HepG2 (cell line): ENCODE measurements at regions not wholly inside any gene's neighbourhood (a gene's known extent, or its start where the extent isn't known, plus 50 kb on each side); places are given as distances from the start of the nearest gene placed in this dataset.

ENCODE experiments used
- ATAC-seq: fragments of 200-7000 bp; cut with Tn5 transposase; 3 replicates; pipeline ENCODE4 v1.9.1; 2020; ENCODE audit warnings: mild to moderate bottlenecking, moderate library complexity
- BruUV-seq: library from RNA; stranded (reverse); fragments of 400-500 nt; replicated peaks from 2 replicates; lab custom pipeline; 2021; lab: Mats Ljungman, UMichigan
- CTCF ChIA-PET: fragments of 300-600 bp; formaldehyde crosslinking; extraction: SDS; loops from one replicate; lab custom pipeline; 2021; ENCODE audit warnings: low total read pairs, inconsistent platforms, low intra/inter-chr PET ratio; lab: Yijun Ruan, JAX
- POLR2A ChIA-PET: fragments of 350-600 bp; sonication (Branson Sonifier 250); formaldehyde crosslinking; loops from one replicate; lab custom pipeline; 2020; ENCODE audit warnings: antibody characterized with exemption, inconsistent platforms; lab: Yijun Ruan, JAX
- DNase-seq: peaks from one replicate; pipeline ENCODE4 v3.0.0-alpha.2; 2015; ENCODE audit warnings: low spot score
- FAIRE-seq: peaks from 3 replicates; lab custom pipeline; 2011; peaks lifted over from hg19 to GRCh38; lab: Jason Lieb, UNC
- H2AFZ ChIP-seq: one replicate; pipeline ENCODE4 v1.6.1; 2011; ENCODE audit warnings: low read length, inconsistent platforms
- H3K27ac ChIP-seq: fragments of 300-600 bp; 3 replicates; pipeline ENCODE4 v1.8.0; 2011; ENCODE audit warnings: mixed run types, mild to moderate bottlenecking, mixed read lengths, low read length, inconsistent platforms; ENCODE audit not compliant: insufficient read depth; ENCODE audit errors: extremely low read length
- H3K27me3 ChIP-seq, 2 experiments: fragments of 200-600 bp in 1 of 2; 2 replicates in 1 of 2; 3 replicates in 1 of 2; pipeline versions ENCODE4 v1.6.0 to v1.8.0; 2011; ENCODE audit warnings: low read length in 2 of 2, mild to moderate bottlenecking in 2 of 2, moderate library complexity in 2 of 2, inconsistent platforms in 1 of 2; ENCODE audit not compliant: insufficient read depth in 2 of 2, control insufficient read depth in 1 of 2
- H3K36me3 ChIP-seq, 2 experiments: fragments of 200-600 bp in 1 of 2; replicated peaks in 1 of 2; 2 replicates in 1 of 2; 3 replicates in 1 of 2; pipeline versions ENCODE4 v1.5.1 to v1.8.0; 2011; ENCODE audit warnings: low read length in 2 of 2, inconsistent platforms in 1 of 2; ENCODE audit not compliant: insufficient read depth in 2 of 2, control insufficient read depth in 1 of 2
- H3K4me1 ChIP-seq: 2 replicates; pipeline ENCODE4 v1.5.1; 2012; ENCODE audit warnings: low read length, inconsistent platforms; ENCODE audit not compliant: insufficient read depth
- H3K4me2 ChIP-seq: 2 replicates; pipeline ENCODE4 v1.6.0; 2011; ENCODE audit warnings: low read depth, low read length, inconsistent platforms
- H3K4me3 ChIP-seq, 3 experiments: fragments of 200-600 bp in 1 of 3; sonication (generic), shearing (Covaris generic) in 1 of 3; replicated peaks in 1 of 3; 2 replicates each; pipeline ENCODE4 v1.5.1; 2011 to 2016; ENCODE audit warnings: low read length in 3 of 3, inconsistent platforms in 2 of 3, low read depth in 2 of 3, mild to moderate bottlenecking in 2 of 3, control low read depth in 1 of 3, mixed read lengths in 1 of 3; ENCODE audit not compliant: insufficient read depth in 1 of 3
- H3K79me2 ChIP-seq: one replicate; pipeline ENCODE4 v1.6.1; 2011; ENCODE audit warnings: low read length, inconsistent platforms; ENCODE audit not compliant: insufficient read depth
- H3K9ac ChIP-seq: 2 replicates; pipeline ENCODE4 v1.6.0; 2011; ENCODE audit warnings: mild to moderate bottlenecking, low read depth, low read length, inconsistent platforms; ENCODE audit not compliant: insufficient read depth
- H3K9me3 ChIP-seq: 2 replicates; pipeline ENCODE4 v1.5.1; 2012; ENCODE audit warnings: mild to moderate bottlenecking, low read length
- H4K20me1 ChIP-seq: 2 replicates; pipeline ENCODE4 v1.6.0; 2011; ENCODE audit warnings: inconsistent platforms, mild to moderate bottlenecking, low read length, moderate library complexity; ENCODE audit not compliant: insufficient read depth
- FOXC1 ChIP-seq: sonication (generic); formaldehyde crosslinking; IDR thresholded peaks from 2 replicates; pipeline ENCODE4 v1.8.0; 2022; ENCODE audit warnings: mild to moderate bottlenecking, missing genetic modification reagents, borderline replicate concordance
- IRF9 ChIP-seq: sonication (generic); formaldehyde crosslinking; IDR thresholded peaks from 2 replicates; pipeline ENCODE4 v1.8.0; 2022; ENCODE audit warnings: missing genetic modification reagents, mild to moderate bottlenecking, borderline replicate concordance
- NAIF1 ChIP-seq: sonication (generic); formaldehyde crosslinking; IDR thresholded peaks from 2 replicates; pipeline ENCODE4 v1.5.0; 2020; ENCODE audit warnings: mild to moderate bottlenecking, missing genetic modification reagents, borderline replicate concordance
- SPEN ChIP-seq: sonication (generic); formaldehyde crosslinking; IDR thresholded peaks from 2 replicates; pipeline ENCODE4 v1.5.1; 2020; ENCODE audit warnings: low read depth, mild to moderate bottlenecking, missing genetic modification reagents
- TMF1 ChIP-seq: sonication (generic); formaldehyde crosslinking; IDR thresholded peaks from 2 replicates; pipeline ENCODE4 v1.8.1; 2022; ENCODE audit warnings: low read depth, missing genetic modification reagents
- U2AF2 ChIP-seq: fragments of 200-400 bp; formaldehyde crosslinking; IDR thresholded peaks from 2 replicates; pipeline ENCODE4 v1.6.1; 2017; ENCODE audit warnings: low read depth, mild to moderate bottlenecking, low read length
- ZNF180 ChIP-seq: sonication (generic); formaldehyde crosslinking; IDR thresholded peaks from 2 replicates; pipeline ENCODE4 v1.4.0; 2020; ENCODE audit warnings: low read depth, missing genetic modification reagents, borderline replicate concordance
- ZNF251 ChIP-seq: sonication (generic); formaldehyde crosslinking; IDR thresholded peaks from 2 replicates; pipeline ENCODE4 v1.9.0; 2021; ENCODE audit warnings: mild to moderate bottlenecking, missing genetic modification reagents
- ZNF577 ChIP-seq: sonication (generic); formaldehyde crosslinking; IDR thresholded peaks from 2 replicates; pipeline ENCODE4 v1.4.0; 2020; ENCODE audit warnings: mild to moderate bottlenecking, low read depth, missing genetic modification reagents, borderline replicate concordance
- ZNF709 ChIP-seq: sonication (generic); formaldehyde crosslinking; IDR thresholded peaks from 2 replicates; pipeline ENCODE4 v1.5.0; 2020; ENCODE audit warnings: mild to moderate bottlenecking, missing genetic modification reagents
- ZNF747 ChIP-seq: sonication (generic); formaldehyde crosslinking; IDR thresholded peaks from 2 replicates; pipeline ENCODE4 v1.8.1; 2023; ENCODE audit warnings: missing genetic modification reagents, mild to moderate bottlenecking, borderline replicate concordance
- WGBS: methylation state at CpG from one replicate; pipeline ENCODE4 v1.1.6; 2017; ENCODE audit warnings: low lambda C conversion rate; 5-methylcytosine and 5-hydroxymethylcytosine counted together
- in situ Hi-C: cut with HindIII; loops from 2 replicates; pipeline ENCODE4 v1.10.0; 2017; ENCODE audit warnings: low pct_unique_long_range_greater_than_20kb; ENCODE audit not compliant: extremely low pct_ligation_motif_present
- intact Hi-C: fragments of 100-400 bp; cut with micrococcal nuclease; formaldehyde crosslinking; loops from one replicate; pipeline ENCODE4 v1.10.0; 2022; ENCODE audit not compliant: unreplicated experiment

- TF ChIP-seq ZNF251 (CRISPR knock-in tag) = no peak
- TF ChIP-seq SPEN (CRISPR knock-in tag) = no peak
These were observed 652.1 kb upstream of the RIOK2 start (continued) for GRCh38 chr5:97835112-97835511.

DNA sequence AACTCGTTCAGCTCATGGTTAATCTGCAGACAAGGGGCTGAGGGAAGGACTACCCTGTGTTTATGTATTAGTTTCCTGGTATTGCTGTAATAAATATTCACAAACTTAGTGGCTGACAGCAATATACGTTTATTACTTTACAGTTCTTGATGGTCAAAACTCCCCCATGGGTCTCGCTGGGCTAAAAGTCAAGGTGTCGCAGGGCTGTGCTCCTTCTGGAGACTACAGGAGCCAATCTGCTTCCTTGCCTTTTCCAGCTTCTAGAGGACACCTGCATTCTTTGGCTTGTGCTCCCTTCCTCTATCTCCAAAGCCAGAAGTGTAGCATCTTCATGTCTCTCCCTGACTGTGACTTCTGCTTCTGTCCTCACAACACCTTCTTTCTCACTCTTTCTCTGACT lies 653.8 kb upstream of the RIOK2 start:
- in situ Hi-C loops = no loop called here
- Histone ChIP-seq H3K4me1 (no peaks in the 10 kb centered on the region), H3K9me3 (no peaks in the 10 kb centered on the region)
- POLR2A ChIA-PET = no interaction called here
- no peak for ATAC-seq
- TF ChIP-seq FOXC1 (CRISPR knock-in tag) (no peak), ZNF709 (no peak), IRF9 (CRISPR knock-in tag) (no peak), ZNF180 (no peak), ZNF747 (no peak)
- TF ChIP-seq, all 625 proteins: peak for 0
- intact Hi-C loops = no loop called here
- Histone ChIP-seq H2AFZ (no peak overlapping the region), H3K9ac (no peak overlapping the region), H3K36me3 (no peaks in the 10 kb centered on the region), H3K4me2 (no peak overlapping the region), H3K79me2 (no peaks in the 10 kb centered on the region), H3K27me3 (no peaks in the 10 kb centered on the region), H3K27ac (no peak overlapping the region), H4K20me1 (no peaks in the 10 kb centered on the region), H3K4me3 (no peak overlapping the region)
- DNase-seq (no peak), FAIRE-seq (no peak)
- WGBS = 15% methylated on average over 4 of the region's 4 CpGs
- BruUV-seq = no TSS peak
- CTCF ChIA-PET = no interaction called here

DNA sequence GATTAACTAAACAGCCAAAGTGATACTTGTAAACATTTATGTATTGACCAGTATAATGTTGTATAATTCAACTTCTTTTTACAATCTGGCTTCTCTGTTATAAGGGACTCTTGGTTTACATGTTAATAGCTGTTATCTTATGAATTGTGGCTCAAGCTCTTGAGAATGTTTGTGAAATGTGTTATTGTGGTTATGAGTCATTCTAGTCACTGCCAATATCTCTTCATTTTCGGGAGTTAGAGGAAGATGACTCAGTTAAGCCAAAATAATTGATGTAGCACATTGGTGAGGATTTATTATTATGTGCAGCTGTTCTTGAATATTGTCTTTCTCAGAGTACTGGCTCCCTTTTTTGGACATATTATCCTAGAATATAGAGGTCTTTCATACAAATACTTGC lies 655.2 kb upstream of the RIOK2 start:
- ChIA-PET POLR2A (no interaction called here), CTCF (no interaction called here)
- no peak overlapping the region for H3K4me3 ChIP-seq
- H3K79me2 ChIP-seq = no peaks in the 10 kb centered on the region
- H4K20me1 ChIP-seq = no peaks in the 10 kb centered on the region
- H3K27me3 ChIP-seq = no peaks in the 10 kb centered on the region
- H2AFZ ChIP-seq = no peak overlapping the region
- 0% methylated on average over 1 of the region's 1 CpG for WGBS
- H3K9me3 ChIP-seq = no peaks in the 10 kb centered on the region
- no peak for FAIRE-seq
- no peak overlapping the region for H3K9ac ChIP-seq
- in situ Hi-C loops = no loop called here
- H3K4me2 ChIP-seq = no peak overlapping the region
- ATAC-seq = no peak
- TF ChIP-seq NAIF1 (CRISPR knock-in tag) (no peak), U2AF2 (no peak), ZNF577 (CRISPR knock-in tag) (no peak), TMF1 (CRISPR knock-in tag) (no peak)
- TF ChIP-seq, all 625 proteins: peak for 0
- BruUV-seq = no TSS peak
- Histone ChIP-seq H3K27ac (no peak overlapping the region), H3K4me1 (no peaks in the 10 kb centered on the region), H3K36me3 (no peaks in the 10 kb centered on the region)
- intact Hi-C loops = no loop called here
- DNase-seq = no peak
